ENCODE measurements at regions not wholly inside any gene's neighbourhood (a gene's known extent, or its start where the extent isn't known, plus 50 kb on each side); places are given as distances from the start of the nearest gene placed in this dataset.

DNA sequence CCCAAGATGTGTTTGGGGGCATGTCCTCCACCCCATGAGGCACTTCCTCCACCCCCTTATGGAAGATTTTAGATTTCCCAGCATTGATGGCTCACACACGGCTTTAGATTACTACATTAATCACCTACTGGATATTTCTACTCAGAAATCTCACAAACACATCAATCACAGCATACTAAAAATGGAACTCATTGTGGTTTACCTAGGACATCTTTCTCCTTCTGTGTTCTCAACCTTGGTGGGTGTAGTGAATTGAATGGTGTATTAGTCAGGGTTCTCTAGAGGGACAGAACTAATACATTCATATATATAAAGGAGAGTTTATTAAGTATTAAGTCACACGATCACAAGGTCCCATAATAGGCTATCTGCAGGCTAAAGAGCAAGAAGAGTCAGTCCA is 82.1 kb upstream of the CYRIA start:
- Mint-ChIP-seq H3K36me3 (ENCODE audit: low read depth) (no peaks in the 10 kb centered on the region), H3K9me3 (no peaks in the 10 kb centered on the region)
- CTCF ChIA-PET: no interaction called here

DNA sequence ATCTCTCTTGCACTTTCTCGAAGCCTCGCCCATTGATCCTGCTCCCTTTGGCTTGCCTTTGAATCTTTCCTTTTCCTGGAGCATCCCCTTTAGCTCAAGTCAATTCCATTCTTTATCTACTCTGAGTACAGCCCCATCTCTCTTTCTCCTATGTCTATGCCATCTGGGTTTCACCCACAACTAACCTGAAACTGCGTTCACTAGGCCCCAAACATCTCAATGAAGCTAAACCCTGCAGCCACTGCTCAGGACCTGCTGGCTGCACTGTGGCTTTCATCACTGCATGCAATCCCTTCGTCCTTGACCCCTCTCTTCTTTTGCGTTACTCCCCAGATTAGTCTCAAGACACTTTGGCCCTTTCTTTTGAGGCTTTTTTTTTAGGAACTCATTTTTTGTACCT is 81.6 kb upstream of the CYRIA start:
- Mint-ChIP-seq H3K27me3 (peaks cover 10% of the 10 kb centered on the region), H3K36me3 (ENCODE audit: low read depth) (no peaks in the 10 kb centered on the region), H3K4me1 (ENCODE audit: low read depth) (no peaks in the 10 kb centered on the region), H3K27ac (no peak overlapping the region), H3K4me3 (no peak overlapping the region), H3K9me3 (no peaks in the 10 kb centered on the region)
- intact Hi-C loops (cut with DNase I, micrococcal nuclease): no loop called here
- Histone ChIP-seq H3K4me1 (ENCODE audit: insufficient read depth, low read length) (no peaks in the 10 kb centered on the region), H3K36me3 (ENCODE audit: insufficient read depth, low read length) (no peaks in the 10 kb centered on the region), H3K4me3 (ENCODE audit: low read length) (no peak overlapping the region), H3K9me3 (ENCODE audit: control insufficient read depth in 1 of 2, insufficient read depth in 1 of 2, low read length in 2 of 2) (no peaks in the 10 kb centered on the region), H3K27me3 (ENCODE audit: control insufficient read depth in 1 of 2, insufficient read depth in 2 of 2, low read length in 2 of 2) (no peaks in the 10 kb centered on the region), H3K27ac (ENCODE audit: low read depth in 1 of 2, low read length in 2 of 2) (no peak overlapping the region)
- ATAC-seq (ENCODE audit: poor library complexity): no peak
- DNase-seq: no peak
- CTCF ChIA-PET: no interaction called here
- POLR2A ChIA-PET: no interaction called here
- TF ChIP-seq, protein P1, sequence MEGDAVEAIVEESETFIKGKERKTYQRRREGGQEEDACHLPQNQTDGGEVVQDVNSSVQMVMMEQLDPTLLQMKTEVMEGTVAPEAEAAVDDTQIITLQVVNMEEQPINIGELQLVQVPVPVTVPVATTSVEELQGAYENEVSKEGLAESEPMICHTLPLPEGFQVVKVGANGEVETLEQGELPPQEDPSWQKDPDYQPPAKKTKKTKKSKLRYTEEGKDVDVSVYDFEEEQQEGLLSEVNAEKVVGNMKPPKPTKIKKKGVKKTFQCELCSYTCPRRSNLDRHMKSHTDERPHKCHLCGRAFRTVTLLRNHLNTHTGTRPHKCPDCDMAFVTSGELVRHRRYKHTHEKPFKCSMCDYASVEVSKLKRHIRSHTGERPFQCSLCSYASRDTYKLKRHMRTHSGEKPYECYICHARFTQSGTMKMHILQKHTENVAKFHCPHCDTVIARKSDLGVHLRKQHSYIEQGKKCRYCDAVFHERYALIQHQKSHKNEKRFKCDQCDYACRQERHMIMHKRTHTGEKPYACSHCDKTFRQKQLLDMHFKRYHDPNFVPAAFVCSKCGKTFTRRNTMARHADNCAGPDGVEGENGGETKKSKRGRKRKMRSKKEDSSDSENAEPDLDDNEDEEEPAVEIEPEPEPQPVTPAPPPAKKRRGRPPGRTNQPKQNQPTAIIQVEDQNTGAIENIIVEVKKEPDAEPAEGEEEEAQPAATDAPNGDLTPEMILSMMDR (IDR thresholded peaks at IDR 0.05): no peak

More for the DNA sequence above, 82.1 kb upstream of the CYRIA start:
- no peak overlapping the region for H3K4me3 ChIP-seq (ENCODE audit: low read length)
- Mint-ChIP-seq H3K4me3 (no peak overlapping the region), H3K4me1 (ENCODE audit: low read depth) (no peaks in the 10 kb centered on the region), H3K27me3 (peaks cover 10% of the 10 kb centered on the region), H3K27ac (no peak overlapping the region)
- no peaks in the 10 kb centered on the region for H3K36me3 ChIP-seq (ENCODE audit: insufficient read depth, low read length)
- H3K27ac ChIP-seq (ENCODE audit: low read depth in 1 of 2, low read length in 2 of 2): no peak overlapping the region
- TF ChIP-seq, protein P1 (IDR thresholded peaks at IDR 0.05): no peak
- no peaks in the 10 kb centered on the region for H3K4me1 ChIP-seq (ENCODE audit: insufficient read depth, low read length)
- no peaks in the 10 kb centered on the region for H3K9me3 ChIP-seq (ENCODE audit: control insufficient read depth in 1 of 2, insufficient read depth in 1 of 2, low read length in 2 of 2)
- intact Hi-C loops (cut with DNase I, micrococcal nuclease): no loop called here
- POLR2A ChIA-PET: no interaction called here
- ATAC-seq (ENCODE audit: poor library complexity): no peak
- no peaks in the 10 kb centered on the region for H3K27me3 ChIP-seq (ENCODE audit: control insufficient read depth in 1 of 2, insufficient read depth in 2 of 2, low read length in 2 of 2)
- DNase-seq: no peak

DNA sequence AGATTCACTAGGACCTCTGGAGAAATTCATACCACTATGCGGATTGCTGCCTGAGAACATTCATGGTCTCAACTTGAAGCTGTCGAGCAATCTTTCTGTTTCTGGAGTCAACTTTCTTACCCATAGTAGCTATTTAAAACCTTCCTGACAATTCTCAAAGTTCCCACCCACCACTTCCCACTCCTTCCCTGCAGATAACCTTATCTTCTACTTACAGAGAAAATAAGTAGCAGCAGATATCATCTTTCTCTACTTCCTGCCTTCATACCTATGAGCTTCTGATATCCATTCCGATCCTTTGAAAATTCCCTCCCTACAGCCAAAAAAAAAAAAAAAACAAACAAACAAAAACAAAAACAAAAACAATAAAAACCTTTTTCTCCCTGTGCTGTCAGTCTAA is 81.2 kb upstream of the CYRIA start:
- no peaks in the 10 kb centered on the region for H3K36me3 Mint-ChIP-seq (ENCODE audit: low read depth)
- Histone ChIP-seq H3K9me3 (ENCODE audit: control insufficient read depth in 1 of 2, insufficient read depth in 1 of 2, low read length in 2 of 2) (no peaks in the 10 kb centered on the region), H3K4me3 (ENCODE audit: low read length) (no peak overlapping the region), H3K36me3 (ENCODE audit: insufficient read depth, low read length) (no peaks in the 10 kb centered on the region), H3K27ac (ENCODE audit: low read depth in 1 of 2, low read length in 2 of 2) (no peak overlapping the region), H3K4me1 (ENCODE audit: insufficient read depth, low read length) (no peaks in the 10 kb centered on the region), H3K27me3 (ENCODE audit: control insufficient read depth in 1 of 2, insufficient read depth in 2 of 2, low read length in 2 of 2) (no peaks in the 10 kb centered on the region)
- intact Hi-C loops (cut with DNase I, micrococcal nuclease): no loop called here
- no peaks in the 10 kb centered on the region for H3K4me1 Mint-ChIP-seq (ENCODE audit: low read depth)
- ATAC-seq (ENCODE audit: poor library complexity) (no peak), DNase-seq (no peak)
- ChIA-PET CTCF (no interaction called here), POLR2A (no interaction called here)
- no peak overlapping the region for H3K27ac Mint-ChIP-seq
- H3K27me3 Mint-ChIP-seq: peaks cover 10% of the 10 kb centered on the region
- H3K9me3 Mint-ChIP-seq: no peaks in the 10 kb centered on the region
- TF ChIP-seq, protein P1 (IDR thresholded peaks at IDR 0.05): no peak
- no peak overlapping the region for H3K4me3 Mint-ChIP-seq
